ENCODE measurements at regions not wholly inside any gene's neighbourhood (a gene's known extent, or its start where the extent isn't known, plus 50 kb on each side); places are given as distances from the start of the nearest gene placed in this dataset.

- no peaks in the 10 kb centered on the region for H3K36me3 ChIP-seq
- H3K27ac ChIP-seq, result no peak overlapping the region
- H3K4me3 ChIP-seq, result no peak overlapping the region
- DNase-seq, result no peak
- peaks cover 0 to 9% (median 0%) of the 10 kb centered on the region in 8 donors for H3K9me3 ChIP-seq
- WGBS, 5 donors, result 71 to 86% (median 75%) methylated on average over 3 of the region's 3 CpGs
- H3K4me1 ChIP-seq, result no peaks in the 10 kb centered on the region
- TF ChIP-seq POLR2AphosphoS5 (IDR thresholded peaks at IDR 0.05) (no peak), CTCF (IDR thresholded peaks at IDR 0.05 in 8 of 11, conservative IDR thresholded peaks at IDR 0.05 in 3 of 11) (no peak), POLR2A (IDR thresholded peaks at IDR 0.05) (no peak)
- no peaks in the 10 kb centered on the region for H3K27me3 ChIP-seq (replicated peaks in 1 of 7)
- intact Hi-C loops (cut with DNase I; ENCODE audit: low total_unique reads), result no loop called here
These were observed 320.0 kb upstream of the PSMD7 start for GRCh38 chr16:73976644-73977043.

- DNase-seq, result no peak
- Histone ChIP-seq H3K27ac (no peak overlapping the region), H3K4me1 (no peaks in the 10 kb centered on the region), H3K4me3 (no peak overlapping the region), H3K36me3 (no peaks in the 10 kb centered on the region), H3K9me3 (no peaks in the 10 kb centered on the region), H3K27me3 (replicated peaks in 1 of 7) (no peaks in the 10 kb centered on the region)
- 61 to 75% (median 68%) methylated on average over 4 of the region's 4 CpGs for WGBS, 5 donors
- intact Hi-C loops (cut with DNase I; ENCODE audit: low total_unique reads), result no loop called here
- no peak for TF ChIP-seq POLR2AphosphoS5 (IDR thresholded peaks at IDR 0.05)
- TF ChIP-seq CTCF (IDR thresholded peaks at IDR 0.05 in 8 of 11, conservative IDR thresholded peaks at IDR 0.05 in 3 of 11), result no peak
- TF ChIP-seq POLR2A (IDR thresholded peaks at IDR 0.05), result no peak
These were observed 323.4 kb upstream of the PSMD7 start for GRCh38 chr16:73973174-73973573.

- Histone ChIP-seq H3K27me3 (replicated peaks in 1 of 7) (no peaks in the 10 kb centered on the region), H3K36me3 (no peaks in the 10 kb centered on the region), H3K9me3 (peaks cover 0 to 5% (median 0%) of the 10 kb centered on the region in 8 donors), H3K4me3 (no peak overlapping the region), H3K4me1 (no peaks in the 10 kb centered on the region), H3K27ac (no peak overlapping the region)
- intact Hi-C loops (cut with DNase I; ENCODE audit: low total_unique reads), result no loop called here
- TF ChIP-seq POLR2AphosphoS5 (IDR thresholded peaks at IDR 0.05), result no peak
- TF ChIP-seq CTCF (IDR thresholded peaks at IDR 0.05 in 8 of 11, conservative IDR thresholded peaks at IDR 0.05 in 3 of 11), result no peak
- no peak for TF ChIP-seq POLR2A (IDR thresholded peaks at IDR 0.05)
- WGBS, 5 donors, result 61 to 77% (median 75%) methylated on average over 5 of the region's 5 CpGs
- DNase-seq, result no peak
These were observed 329.8 kb upstream of the PSMD7 start for GRCh38 chr16:73966851-73967250.

- Histone ChIP-seq H3K36me3 (no peaks in the 10 kb centered on the region), H3K4me1 (no peaks in the 10 kb centered on the region), H3K27me3 (replicated peaks in 1 of 7) (no peaks in the 10 kb centered on the region), H3K4me3 (no peak overlapping the region), H3K27ac (no peak overlapping the region), H3K9me3 (peaks cover 0 to 10% (median 0%) of the 10 kb centered on the region in 8 donors)
- DNase-seq, result no peak
- WGBS, 5 donors, result 83 to 94% (median 90%) methylated on average over 3 of the region's 3 CpGs
- TF ChIP-seq POLR2AphosphoS5 (IDR thresholded peaks at IDR 0.05) (no peak), CTCF (IDR thresholded peaks at IDR 0.05 in 8 of 11, conservative IDR thresholded peaks at IDR 0.05 in 3 of 11) (no peak), POLR2A (IDR thresholded peaks at IDR 0.05) (no peak)
- intact Hi-C loops (cut with DNase I; ENCODE audit: low total_unique reads), result no loop called here
These were observed 331.0 kb upstream of the PSMD7 start for GRCh38 chr16:73965591-73965990.

Data from spleen (tissue), 11 donors.